RWPE2 (cell line): ENCODE measurements at regions not wholly inside any gene's neighbourhood (a gene's known extent, or its start where the extent isn't known, plus 50 kb on each side); places are given as distances from the start of the nearest gene placed in this dataset.

Experiments used
- ATAC-seq: fragments of 200-7000 bp; cut with Tn5 transposase; 3 replicates; pipeline ENCODE4 v1.9.1; 2021; ENCODE audit warnings: low read depth
- DNase-seq: peaks from one replicate; pipeline ENCODE4 v3.0.0-alpha.2; 2020; ENCODE audit warnings: low spot score
- H3K27ac ChIP-seq: fragments of 450-650 bp; 2 replicates; pipeline ENCODE4 v1.5.1; 2017; ENCODE audit warnings: mild to moderate bottlenecking; ENCODE audit not compliant: poor library complexity, severe bottlenecking
- H3K27me3 ChIP-seq: fragments of 250-450 bp; sonication (Bioruptor Pico); 2 replicates; pipeline ENCODE4 v1.5.1; 2021; ENCODE audit warnings: mild to moderate bottlenecking, moderate library complexity; ENCODE audit not compliant: insufficient read depth, poor library complexity, severe bottlenecking
- H3K36me3 ChIP-seq: fragments of 250-450 bp; sonication (Bioruptor Pico); 2 replicates; pipeline ENCODE4 v1.5.1; 2020; ENCODE audit warnings: low read depth, mild to moderate bottlenecking, moderate library complexity
- H3K4me1 ChIP-seq: fragments of 250-450 bp; sonication (Bioruptor Pico); 2 replicates; pipeline ENCODE4 v1.5.1; 2021; ENCODE audit warnings: mild to moderate bottlenecking, moderate library complexity; ENCODE audit not compliant: insufficient read depth, poor library complexity, severe bottlenecking
- H3K4me3 ChIP-seq: fragments of 250-450 bp; sonication (Bioruptor Pico); 2 replicates; pipeline ENCODE4 v1.5.1; 2021; ENCODE audit warnings: mild to moderate bottlenecking, moderate library complexity; ENCODE audit not compliant: severe bottlenecking
- H3K9me3 ChIP-seq: fragments of 250-450 bp; sonication (Bioruptor Pico); 2 replicates; pipeline ENCODE4 v1.5.1; 2021; ENCODE audit warnings: mild to moderate bottlenecking, moderate library complexity; ENCODE audit not compliant: severe bottlenecking
- CTCF ChIP-seq: fragments of 450-650 bp; IDR thresholded peaks from one replicate; pipeline ENCODE4 v1.5.1; 2017; ENCODE audit warnings: mild to moderate bottlenecking, moderate library complexity; ENCODE audit not compliant: poor library complexity, severe bottlenecking

- DNase-seq = no peak
- H3K4me3 ChIP-seq = no peak overlapping the region
Observed at GRCh38 chr4:189505380-189505779, 435.3 kb upstream of the FRG1 start.

GRCh38 chr4:189506080-189506479 is 434.6 kb upstream of the FRG1 start:
- TF ChIP-seq CTCF = no peak
- DNase-seq (no peak), ATAC-seq (no peak)
- no peak overlapping the region for H3K27ac ChIP-seq
- no peak overlapping the region for H3K4me3 ChIP-seq
- H3K27me3 ChIP-seq = no peaks in the 10 kb centered on the region
- no peaks in the 10 kb centered on the region for H3K4me1 ChIP-seq
- H3K9me3 ChIP-seq = peaks cover 3% of the 10 kb centered on the region
- H3K36me3 ChIP-seq = no peaks in the 10 kb centered on the region

More at GRCh38 chr4:189505380-189505779, 435.3 kb upstream of the FRG1 start:
- no peak overlapping the region for H3K27ac ChIP-seq
- peaks cover 3% of the 10 kb centered on the region for H3K9me3 ChIP-seq
- ATAC-seq = no peak
- no peaks in the 10 kb centered on the region for H3K4me1 ChIP-seq
- TF ChIP-seq CTCF = no peak
- H3K36me3 ChIP-seq = no peaks in the 10 kb centered on the region
- H3K27me3 ChIP-seq = no peaks in the 10 kb centered on the region

DNA sequence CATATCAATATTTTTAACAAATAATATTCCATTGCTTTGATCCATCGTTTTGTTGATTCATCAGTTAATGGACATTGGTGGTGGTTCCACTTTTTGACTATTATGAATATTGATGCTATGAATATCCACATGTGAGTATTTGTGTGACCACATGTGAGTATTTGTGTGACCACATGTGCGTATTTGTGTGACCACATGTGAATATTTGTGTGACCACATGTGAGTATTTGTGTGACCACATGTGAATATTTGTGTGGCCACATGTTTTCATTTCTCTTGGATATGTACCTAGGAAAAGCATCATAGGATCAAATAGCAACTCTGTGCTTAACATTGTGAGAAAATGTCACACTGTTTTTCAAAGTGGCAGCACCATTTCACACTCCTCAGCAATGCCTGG is 433.6 kb upstream of the FRG1 start:
- Histone ChIP-seq H3K4me1 (no peaks in the 10 kb centered on the region), H3K36me3 (no peaks in the 10 kb centered on the region), H3K27ac (no peak overlapping the region), H3K27me3 (no peaks in the 10 kb centered on the region), H3K9me3 (peaks cover 3% of the 10 kb centered on the region), H3K4me3 (no peak overlapping the region)
- TF ChIP-seq CTCF = no peak
- DNase-seq = no peak
- no peak for ATAC-seq

GRCh38 chr4:189510601-189511000 is 430.1 kb upstream of the FRG1 start:
- Histone ChIP-seq H3K4me1 (no peaks in the 10 kb centered on the region), H3K27ac (no peak overlapping the region), H3K27me3 (no peaks in the 10 kb centered on the region), H3K9me3 (peaks cover 3% of the 10 kb centered on the region), H3K4me3 (no peak overlapping the region), H3K36me3 (no peaks in the 10 kb centered on the region)
- ATAC-seq (no peak), DNase-seq (no peak)
- no peak for TF ChIP-seq CTCF

DNA sequence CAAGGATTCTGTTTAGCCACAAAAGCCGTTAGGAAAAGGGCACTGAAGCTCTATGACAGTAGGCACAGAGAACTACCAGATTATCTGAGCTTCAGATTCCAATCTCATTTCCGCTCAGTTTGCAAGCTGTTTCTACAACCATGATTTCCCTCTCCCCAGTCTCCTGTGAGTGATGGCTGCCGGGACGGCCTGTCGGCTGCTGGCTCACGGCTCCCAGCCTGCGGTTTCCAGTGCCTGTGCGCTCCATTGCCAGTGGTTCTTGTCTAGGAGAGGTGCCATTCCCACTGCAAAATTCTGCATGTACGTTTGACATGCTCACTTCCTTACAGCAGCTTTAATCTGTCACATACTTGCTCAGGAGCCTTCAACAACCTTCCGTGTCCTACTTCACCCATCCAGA is 429.1 kb upstream of the FRG1 start:
- Histone ChIP-seq H3K36me3 (no peaks in the 10 kb centered on the region), H3K27ac (no peak overlapping the region), H3K4me3 (no peak overlapping the region), H3K9me3 (peaks cover 3% of the 10 kb centered on the region), H3K4me1 (no peaks in the 10 kb centered on the region), H3K27me3 (no peaks in the 10 kb centered on the region)
- no peak for ATAC-seq
- no peak for TF ChIP-seq CTCF
- DNase-seq = no peak
